NCI-H345 treated with DMSO at 0.1 percent for 48 hours (cell line): ENCODE measurements at regions not wholly inside any gene's neighbourhood (a gene's known extent, or its start where the extent isn't known, plus 50 kb on each side); places are given as distances from the start of the nearest gene placed in this dataset.
A peak's percentile ranks its signal among the peaks of the same experiment; 100 is the strongest.
"Not testable (repeated sequence)": the region's sequence is repeated elsewhere in the genome, so short reads cannot be mapped to it uniquely, and the experiment has no call there.

Source experiments
- DNase-seq: peaks from one replicate; lab custom pipeline; 2025; ENCODE audit not compliant: unreplicated experiment; lab: John Stamatoyannopoulos, UW

DNA sequence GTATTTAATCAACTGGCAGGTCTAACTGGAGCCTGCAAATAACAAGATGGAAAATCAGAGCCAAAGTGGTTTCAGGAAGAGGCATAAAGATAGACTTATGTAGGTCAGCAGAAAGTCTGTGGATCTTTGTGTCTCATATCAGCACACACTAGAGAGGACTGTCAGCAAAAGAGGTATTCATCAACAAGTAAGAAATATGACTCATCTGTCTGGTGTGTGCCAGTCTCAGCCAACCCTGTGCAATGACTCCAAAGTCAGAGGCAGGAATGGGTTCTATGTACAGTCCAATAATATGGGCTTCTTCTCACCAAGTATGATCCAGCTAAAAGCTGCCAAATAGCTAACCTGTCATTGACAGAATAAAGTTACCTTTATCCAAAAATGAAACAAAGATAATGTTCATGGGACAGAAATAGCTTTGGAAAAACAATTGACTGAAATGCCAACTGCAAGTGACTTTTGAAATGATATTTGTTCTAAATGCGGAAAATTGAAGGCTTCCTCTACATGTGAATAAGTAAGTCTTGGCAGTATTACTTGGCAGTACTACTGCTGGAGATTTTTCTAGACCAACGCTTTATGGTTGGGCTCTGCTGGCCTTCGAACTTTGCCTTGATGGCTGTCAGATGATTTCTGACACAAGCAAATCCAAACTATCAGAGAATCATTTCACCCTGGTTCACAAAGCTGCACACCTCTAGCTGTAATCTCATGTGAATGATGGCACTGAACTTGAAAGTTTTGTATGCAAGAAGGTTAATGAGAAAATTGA is 272.3 kb upstream of the SEMA3C start:
- no peak for DNase-seq

DNA sequence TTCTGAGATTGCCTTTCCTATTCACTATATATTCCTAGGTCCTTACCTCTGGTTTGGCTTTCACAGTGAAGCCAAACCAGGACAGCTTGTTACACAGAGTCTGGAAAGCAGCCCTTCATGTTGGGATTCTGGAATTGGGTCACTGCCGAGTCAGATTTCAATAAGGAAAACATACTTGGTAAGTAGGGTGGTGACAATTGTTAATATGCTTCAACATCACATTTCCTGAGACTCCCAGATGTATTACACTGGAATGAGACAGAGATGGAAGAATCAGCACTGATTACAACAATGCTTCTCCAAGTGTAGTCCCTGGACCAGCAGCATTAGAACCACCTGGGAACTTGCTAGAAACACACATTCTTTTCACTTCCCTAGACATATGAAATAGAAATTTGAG is 268.9 kb upstream of the SEMA3C start:
- DNase-seq: no peak

DNA sequence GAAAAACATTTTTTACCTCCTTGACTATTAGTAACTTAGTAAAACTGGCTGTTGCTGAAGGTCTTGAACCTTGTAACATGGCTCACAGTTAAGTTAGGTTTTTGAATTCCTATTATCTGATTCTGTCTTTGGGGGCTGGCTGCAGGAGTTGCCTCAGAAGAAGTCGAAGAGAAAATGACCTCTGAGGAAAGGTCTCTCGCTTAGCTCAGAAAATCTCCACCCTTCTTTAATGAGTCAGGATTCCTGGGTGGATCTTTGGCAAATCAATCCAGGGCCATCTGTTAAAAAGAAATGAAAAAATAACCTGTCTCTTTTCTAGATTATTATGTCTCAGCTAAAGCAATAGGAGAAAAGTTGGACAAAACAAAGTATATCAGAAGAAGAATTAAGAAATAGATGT is 267.8 kb upstream of the SEMA3C start:
- no peak for DNase-seq

DNA sequence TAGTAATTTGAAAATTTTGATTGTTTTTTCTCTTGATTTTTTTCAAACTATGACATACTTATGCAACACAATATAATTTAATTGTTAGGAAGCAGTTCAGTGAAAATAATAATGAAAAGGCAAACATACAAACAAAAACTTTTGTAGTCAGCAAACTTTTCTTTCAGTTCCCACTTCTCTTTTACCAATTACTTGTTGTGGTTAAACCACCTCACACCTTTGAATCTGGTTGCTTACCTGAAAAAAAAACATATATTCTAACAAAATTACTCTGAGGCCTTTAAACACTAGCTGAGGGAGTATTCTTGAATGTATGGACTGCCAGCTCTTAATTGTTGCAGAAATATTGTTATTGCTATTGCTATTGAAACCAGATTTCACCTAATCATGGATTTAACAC is 266.2 kb upstream of the SEMA3C start:
- DNase-seq: no peak

DNA sequence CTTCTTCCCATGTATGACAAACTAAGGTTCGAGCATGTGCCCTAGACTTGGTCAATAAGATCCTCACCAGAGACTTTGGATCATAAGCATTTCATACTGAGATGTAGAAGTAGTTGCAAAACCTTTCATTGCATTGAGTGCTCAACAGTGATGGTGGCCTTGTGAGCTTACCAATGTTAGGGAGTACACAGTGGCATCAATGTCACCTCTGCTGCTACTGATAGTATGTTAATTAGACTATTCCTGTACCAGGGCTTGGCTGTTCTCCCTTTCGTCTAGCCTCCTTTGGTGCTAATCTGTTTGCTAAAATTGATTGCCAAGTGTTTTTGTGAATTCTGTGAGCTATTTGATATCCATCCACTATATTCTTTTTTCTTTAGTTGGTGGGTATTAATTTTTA is 264.5 kb upstream of the SEMA3C start:
- no peak for DNase-seq

DNA sequence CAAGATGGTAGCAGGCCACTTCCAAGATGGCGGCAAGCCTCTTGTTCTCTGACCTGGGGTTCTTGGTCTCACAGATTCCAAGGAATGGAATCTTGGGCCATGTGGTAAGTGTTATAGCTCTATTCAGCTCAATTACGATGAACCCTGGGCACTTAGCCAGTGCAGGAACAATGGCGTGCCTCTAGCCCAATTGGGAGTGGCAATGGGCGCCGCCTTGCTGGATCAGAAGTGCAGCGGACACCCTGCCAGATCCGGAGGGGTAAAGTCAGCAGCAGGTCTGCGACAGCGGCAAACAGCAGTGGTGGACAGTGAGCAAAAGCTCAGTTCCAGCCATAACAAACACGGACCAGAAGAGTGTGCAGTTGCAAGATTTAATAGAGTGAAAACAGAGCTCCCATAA is 263.2 kb upstream of the SEMA3C start:
- not testable (repeated sequence) for DNase-seq

DNA sequence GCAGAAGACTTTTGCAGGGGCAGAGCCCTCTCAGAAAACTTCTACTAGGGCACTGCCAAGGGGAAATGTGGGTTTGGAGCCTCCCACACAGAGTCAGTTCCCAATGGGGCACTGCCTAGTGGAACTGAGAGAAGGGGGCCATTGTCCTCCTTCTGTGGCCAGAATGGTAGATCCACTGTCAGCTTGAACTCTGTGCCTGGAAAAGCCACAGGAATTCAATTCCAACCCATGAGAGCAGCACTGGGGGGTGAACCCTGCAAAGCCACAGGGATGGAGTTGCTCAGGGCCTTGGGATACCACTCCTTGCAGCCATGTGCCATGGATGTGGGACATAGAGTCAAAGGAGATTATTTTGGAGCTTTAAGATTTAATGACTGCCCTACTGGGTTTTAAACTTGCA is 262.2 kb upstream of the SEMA3C start:
- DNase-seq: no peak

DNA sequence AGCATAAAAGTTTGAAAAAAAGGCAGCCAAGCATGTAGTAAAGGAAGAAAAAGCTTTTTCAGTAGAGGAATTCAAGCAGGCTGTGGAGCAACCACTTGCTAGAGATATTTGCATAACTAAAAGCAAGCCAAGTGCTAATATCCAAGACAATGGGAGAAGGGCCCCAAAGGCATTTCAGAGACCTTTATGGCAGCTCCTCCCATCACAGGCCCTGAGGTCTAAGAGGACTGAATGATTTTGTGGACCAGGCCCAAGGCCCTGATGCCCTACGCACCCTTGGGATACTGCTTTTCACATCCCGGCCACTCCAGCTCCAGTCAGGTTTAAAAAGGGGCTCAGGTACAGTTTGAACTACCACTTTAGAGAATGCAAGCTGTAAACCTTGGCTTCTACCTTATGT is 261.7 kb upstream of the SEMA3C start:
- no peak for DNase-seq

DNA sequence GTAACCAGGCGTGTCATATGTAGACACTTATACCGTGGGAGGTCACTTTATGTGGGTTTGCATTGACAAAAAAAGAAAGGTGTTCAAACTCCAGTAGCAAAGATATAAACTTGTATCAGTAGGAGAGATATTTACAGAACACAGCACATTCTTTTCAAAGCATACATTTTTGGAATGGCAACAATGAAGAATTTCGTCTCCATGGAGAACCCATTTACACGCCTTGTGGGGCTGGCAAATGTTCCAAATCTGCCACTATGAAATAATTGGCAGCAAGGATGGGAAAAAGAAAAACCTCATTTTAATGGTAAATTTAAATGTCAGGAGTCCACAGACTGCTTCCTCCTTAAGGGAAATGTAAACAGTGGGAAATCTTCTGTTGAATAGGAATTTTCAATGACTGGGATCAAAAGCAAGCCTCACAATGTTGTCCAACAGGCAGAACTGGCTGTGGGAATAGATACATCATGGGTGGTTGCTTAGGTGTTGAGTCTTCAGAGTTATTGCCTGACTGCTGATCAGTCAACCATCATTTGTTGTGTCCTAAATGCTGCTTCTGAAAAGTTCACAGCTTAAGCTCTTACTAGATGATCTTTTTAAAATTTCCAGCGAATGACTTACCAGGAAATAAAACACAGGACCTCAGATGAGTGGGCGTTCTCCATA is 256.6 kb upstream of the SEMA3C start:
- DNase-seq: peak; percentile 93

DNA sequence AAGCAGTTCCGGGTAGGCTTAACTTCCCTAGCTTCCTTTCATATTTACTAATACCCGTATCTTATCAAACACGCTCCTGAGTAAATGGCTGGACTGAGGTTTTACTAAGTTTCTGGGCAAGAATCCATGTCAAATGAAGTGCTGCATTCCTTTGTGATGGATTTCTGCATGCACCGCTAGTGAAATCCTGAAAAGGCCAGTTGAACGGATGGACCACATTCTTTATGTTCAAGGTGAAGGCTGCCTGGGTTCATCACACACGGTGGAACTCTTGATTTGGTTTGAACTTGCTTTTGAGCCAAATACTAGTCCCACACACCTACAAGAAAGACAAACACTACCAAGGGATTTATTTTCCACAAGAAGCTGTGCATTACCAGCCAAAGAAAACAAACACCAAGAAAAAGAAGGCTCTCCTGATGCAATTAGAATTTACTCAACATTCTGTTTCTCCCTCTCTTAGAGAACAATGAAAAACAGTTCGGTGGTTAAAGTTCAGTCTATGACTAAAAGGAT is 255.0 kb upstream of the SEMA3C start:
- DNase-seq: no peak

DNA sequence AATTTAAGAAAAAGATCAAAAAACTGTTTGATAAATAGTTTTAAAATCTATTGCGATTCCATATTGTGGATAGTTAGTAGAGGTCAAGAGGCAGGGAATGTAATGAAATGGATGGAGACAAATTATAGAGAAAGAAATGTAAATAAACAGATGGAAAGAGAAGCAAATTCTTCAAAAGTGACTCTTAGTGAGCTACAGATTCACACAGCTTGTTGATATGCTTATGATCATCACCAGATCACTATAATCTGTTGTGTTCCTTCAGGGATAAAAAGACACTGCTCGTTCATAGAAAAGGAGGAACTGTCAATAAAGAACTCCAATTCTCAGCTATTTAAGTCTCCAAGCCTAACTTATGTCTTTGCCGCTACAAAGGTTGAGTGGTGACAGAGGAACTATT is 251.4 kb upstream of the SEMA3C start:
- no peak for DNase-seq

DNA sequence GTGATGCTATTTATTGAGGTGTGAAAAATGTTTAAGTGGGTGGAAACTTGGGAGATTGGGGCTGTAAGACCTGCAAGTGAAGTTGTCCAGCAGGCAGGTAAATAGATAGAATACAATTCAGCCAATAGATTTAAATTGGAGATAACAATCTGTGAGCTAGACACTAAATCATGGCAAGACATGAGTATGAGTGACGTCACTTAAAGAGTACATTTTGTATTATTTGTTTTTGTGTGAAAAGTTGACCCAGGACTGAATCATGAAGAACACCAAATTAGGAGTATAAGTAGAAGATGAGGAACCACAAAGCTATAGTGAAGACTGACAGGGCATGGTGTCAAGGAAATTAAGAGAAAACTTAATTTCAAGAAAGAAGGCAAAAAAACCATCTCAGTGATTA is 249.1 kb upstream of the SEMA3C start:
- DNase-seq: no peak

DNA sequence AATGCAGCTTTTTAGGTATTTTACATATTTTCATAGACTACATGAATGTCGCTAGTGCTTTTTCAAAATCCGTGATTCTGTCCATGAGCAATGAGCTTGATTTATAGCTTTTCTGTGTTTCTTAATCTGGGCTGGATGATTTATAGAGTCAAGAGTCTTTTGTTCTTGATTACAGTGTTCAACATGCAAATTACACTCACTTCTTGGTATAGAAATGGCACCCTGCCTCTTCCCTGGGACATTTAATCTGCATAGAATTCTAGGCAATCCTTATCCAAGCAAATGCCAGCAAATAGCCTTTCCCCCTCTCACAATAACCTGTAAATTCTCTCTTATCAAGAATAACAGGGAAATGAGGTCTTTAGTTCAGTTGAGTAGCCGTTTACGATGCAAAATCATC is 246.2 kb upstream of the SEMA3C start:
- DNase-seq: no peak

DNA sequence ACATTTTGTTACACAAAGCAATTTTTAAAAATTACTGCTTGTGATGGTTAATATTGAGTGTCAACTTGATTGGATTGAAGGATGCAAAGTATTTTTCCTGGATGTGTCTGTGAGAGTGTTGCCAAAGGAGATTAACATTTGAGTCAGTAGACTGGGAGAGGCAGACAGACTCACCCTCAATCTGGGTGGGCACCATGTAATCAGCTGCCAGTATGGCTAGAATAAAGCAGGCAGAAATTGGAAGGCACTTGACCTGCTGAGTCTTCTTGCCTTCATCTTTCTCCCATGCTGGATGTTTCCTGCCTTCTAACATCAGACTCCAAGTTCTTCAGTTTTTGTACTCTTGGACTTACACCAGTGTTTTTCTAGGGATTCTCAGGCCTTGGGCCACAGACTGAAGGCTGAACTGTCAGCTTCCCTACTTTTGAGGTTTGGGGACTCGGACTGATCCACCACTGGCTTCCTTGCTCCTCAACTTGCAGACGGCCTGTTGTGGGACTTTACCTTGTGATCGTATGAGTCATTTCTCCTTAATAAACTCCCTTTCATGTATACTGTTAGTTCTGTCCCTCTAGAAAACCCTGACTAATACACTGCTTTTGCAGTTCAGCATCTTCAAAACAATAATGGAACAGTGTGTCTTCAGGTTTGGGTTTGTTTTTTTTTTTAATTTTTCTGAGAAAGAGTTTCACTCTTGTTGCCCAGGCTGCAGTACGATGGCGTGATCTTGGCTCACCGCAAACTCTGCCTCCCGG is 244.1 kb upstream of the SEMA3C start:
- DNase-seq: no peak

DNA sequence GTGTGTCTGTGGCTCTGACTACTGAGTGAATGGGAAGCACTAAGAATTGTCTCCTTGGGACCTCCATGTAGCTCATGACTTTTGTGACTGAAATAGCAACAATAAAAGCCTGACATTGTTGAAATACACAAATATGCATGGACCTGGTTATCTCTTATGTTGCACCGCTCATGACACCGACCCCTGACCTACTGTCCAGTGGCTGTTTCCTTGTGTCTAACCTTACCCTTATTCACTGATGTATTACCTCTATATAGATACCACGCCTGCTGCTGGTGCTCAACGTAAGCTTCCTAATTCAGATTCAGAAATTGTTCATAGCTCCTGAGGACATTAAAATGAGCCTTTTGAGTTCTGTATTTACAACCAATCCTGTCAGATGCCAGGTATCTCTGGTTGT is 243.4 kb upstream of the SEMA3C start:
- no peak for DNase-seq

DNA sequence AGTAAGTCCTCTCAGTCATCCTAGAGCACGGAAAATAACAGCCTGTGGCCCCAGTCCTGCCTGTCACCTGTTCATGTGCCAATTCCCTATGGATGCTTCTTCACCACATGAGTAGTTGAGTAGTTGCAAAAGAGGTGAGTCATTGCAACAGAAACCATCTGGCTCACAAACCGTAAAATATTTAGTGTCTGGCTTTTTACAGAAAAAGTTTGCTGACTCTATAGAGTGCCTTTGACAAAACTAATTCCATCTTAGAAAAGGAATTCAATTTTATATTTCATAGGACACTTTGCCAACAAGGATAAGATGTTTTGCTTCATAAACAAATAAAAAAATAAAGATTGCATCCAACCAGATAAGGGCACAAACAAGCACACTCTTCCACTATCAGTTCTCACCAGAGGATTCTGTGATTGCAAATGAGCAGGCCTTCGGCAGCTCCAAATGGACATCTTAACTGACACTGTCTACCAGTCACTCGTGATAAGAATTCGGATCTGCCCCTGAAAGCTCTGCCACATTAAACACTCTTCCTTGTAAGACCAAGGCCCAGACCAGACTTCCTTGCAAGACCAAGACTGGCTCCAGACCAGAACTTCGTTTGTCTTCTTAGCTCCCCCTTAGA is 242.7 kb upstream of the SEMA3C start:
- DNase-seq: peak; percentile 53

DNA sequence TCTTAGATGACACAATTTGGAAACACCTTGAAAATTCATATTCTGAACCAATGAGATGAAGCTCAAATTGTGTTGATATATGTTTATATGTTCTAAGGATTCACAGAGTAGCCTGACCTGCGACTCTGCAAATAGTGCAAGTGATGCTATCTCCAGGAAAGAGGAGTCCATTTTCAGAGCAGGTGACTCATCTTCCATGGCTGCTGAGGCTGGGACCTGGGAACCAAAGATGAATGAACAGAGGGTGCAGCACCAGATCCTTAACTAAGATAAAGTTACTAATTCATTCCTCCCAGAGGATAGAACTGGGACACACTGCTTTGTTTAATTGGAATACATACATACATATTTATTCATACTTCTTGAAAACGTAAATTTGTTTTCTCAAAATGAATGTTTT is 240.6 kb upstream of the SEMA3C start:
- DNase-seq: no peak

DNA sequence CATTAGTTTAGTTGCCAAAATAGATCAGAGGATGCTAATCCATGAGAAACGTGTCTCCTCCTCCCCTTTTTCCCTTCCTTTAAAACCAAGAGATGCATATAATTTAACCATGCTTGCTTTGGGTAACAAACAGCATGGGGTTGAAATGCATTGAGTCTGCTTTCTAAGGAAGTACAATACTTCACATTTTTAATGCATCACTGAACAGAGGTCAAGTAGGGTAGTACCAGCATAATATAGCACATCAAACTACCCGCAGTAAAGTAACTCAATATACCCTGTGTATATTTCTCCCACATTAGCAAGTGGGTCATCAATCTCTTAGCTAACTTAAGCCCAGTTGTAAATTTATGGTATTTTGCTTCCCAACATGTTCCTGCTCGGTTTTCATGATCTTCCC is 239.3 kb upstream of the SEMA3C start:
- DNase-seq: peak; percentile 31

DNA sequence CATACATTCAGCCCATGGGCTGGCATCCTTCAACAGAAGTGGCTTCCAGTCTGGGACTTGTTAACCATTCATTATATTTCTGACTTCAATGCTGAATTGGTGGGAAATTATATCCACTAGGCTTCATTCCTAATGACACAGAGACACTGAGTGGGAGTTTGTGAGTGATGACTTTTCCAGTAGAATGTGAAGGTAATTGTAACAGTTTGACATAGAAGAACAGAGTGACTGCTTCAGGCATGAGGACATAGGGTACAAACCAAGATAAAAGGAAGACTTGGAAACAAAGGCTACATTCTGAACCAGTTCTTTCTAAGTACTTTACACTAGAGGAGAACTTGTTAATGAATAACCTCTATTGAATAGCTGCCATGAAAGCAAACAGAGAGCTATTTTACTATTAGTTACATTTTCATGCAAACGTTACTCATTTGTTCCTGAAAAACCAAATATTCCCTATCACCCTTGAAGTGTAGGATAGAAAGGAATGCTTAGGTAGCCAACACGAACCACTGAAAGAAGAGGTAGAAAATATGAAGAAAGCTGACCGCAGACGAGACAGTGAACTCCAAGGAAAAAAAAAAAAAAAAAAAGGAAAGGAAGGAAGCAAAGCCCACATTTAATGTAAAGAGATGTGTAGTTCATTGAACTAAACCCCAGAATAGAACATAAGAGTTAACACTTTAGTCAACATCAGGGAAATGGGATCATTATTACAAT is 237.0 kb upstream of the SEMA3C start:
- no peak for DNase-seq

DNA sequence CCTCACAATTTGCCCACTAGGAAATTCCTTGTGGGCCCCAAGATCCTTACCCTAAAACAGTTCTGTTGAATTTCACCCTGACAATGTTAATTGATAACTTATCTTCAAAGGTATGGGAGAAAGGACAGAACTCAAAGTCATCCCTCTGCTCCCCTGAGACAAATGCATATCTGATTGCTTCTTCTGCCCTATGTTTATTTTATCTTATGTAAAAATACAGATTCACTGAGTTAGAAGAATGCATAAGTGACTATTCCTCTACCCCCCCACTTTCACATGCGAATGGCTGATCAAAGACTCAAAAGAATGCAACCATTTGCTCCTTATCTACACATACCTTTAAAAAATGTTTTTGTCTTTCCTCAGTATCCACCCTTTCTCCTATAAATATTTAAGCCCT is 235.7 kb upstream of the SEMA3C start:
- no peak for DNase-seq

DNA sequence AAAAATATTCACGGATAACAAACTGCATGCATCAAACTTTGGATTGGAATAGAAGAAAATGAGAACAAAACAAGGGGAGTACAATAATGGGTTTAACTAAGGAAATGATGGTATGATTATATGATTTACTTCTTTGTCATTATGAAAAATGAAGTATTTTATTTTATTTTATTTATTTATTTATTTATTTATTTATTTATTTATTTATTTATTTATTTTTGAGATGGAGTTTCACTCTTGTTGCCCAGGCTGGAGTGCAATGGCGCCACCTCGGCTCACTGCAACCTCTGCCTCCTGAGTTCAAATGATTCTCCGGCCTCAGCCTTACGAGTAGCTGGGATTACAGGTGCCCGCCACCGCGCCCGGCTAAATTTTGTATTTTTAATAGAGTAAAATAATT is 234.1 kb upstream of the SEMA3C start:
- not testable (repeated sequence) for DNase-seq
